NCI-H226 (cell line): ENCODE measurements at regions not wholly inside any gene's neighbourhood (a gene's known extent, or its start where the extent isn't known, plus 50 kb on each side); places are given as distances from the start of the nearest gene placed in this dataset.
"Not testable (repeated sequence)": the region's sequence is repeated elsewhere in the genome, so short reads cannot be mapped to it uniquely, and the experiment has no call there.

Source experiments
- DNase-seq: peaks from one replicate; pipeline ENCODE4 v3.0.0-alpha.2; 2015

DNA sequence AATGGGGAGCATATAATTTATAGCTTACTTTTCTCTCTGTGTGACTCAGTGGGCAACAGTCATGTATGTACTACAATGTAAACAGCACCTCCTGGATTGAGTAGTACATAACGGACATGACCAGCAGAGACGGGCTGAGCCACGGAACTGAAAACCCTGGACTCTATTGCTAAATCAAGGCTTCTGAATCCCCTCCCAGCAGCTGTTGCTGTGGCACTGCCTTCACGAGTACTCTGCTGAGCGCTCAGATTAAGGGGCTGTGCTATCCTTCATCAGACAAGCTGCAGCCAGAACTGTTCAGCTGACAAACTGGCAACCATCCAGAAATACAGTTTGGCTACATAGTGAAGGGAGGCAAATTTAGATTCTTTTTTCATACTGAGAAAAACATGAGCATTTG, 131.3 kb upstream of the CCDC180 start:
- DNase-seq, result no peak

DNA sequence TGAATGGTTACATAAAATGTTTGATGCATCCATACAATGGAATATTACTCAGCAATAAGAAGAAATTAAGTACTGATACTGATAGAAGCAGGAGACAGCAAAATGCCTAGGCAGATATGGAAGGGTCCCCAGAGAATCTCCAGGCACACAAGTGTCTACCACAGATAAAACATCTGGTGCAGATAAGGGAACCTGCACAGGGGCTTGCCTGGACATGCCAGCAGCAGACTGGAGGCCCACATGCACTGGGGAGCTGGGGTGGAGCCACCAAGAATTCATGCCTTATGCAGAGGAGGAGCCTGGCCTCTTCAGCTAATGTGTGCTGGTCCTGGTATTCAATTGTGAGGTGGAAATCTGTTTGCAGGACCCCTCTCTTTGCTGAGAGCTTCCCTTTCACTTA, 129.2 kb upstream of the CTSV start:
- DNase-seq, result peak; percentile 3

DNA sequence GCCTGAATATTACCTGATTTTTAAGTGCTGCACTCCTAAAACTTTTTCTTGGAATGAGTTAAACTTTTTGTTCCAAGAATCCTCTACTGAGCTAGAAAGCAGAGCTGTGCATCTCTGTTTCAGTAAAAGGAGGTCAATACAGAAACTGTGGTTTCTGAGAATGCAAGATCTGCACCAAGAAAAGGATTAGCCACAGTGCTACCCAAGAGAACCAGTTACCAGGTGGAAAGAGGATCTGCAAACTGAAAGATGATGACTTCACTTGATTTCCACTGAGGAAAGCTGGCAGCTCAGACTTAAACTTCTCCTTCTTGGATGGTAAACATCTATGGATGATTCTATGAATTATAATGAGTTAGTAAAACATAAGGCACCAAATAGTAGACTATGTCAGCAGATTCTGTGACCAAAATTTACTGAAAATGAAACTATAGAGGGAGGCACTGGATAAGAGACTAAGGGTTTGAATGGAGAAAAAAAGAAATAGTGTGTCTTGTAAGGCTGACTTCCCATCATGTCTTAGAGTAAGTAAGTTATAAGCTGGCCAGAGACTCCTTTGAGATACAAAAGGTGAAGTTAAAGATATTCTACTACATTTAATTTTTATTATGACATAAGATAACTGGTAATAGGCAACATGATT, 127.7 kb upstream of the CTSV start:
- not testable (repeated sequence) for DNase-seq

DNA sequence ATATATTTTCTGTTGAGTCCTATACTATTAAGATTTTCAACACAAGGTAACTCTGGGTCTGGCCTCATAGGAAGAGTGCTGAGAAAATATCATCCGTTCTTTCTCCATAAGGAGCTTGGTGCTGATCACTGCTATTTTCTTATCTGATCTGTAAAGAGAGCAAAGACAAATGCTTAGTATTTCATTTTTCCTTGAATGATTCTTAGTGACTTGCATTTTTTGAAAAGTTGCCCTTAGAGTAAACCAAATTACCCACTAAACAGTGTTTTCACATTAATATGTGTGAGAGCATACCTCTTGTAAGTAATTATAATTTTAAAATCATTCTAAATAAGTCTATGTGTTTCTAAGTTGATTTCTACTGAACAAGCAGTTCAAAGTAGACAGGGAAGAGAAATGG, 121.3 kb upstream of the CTSV start:
- no peak for DNase-seq

DNA sequence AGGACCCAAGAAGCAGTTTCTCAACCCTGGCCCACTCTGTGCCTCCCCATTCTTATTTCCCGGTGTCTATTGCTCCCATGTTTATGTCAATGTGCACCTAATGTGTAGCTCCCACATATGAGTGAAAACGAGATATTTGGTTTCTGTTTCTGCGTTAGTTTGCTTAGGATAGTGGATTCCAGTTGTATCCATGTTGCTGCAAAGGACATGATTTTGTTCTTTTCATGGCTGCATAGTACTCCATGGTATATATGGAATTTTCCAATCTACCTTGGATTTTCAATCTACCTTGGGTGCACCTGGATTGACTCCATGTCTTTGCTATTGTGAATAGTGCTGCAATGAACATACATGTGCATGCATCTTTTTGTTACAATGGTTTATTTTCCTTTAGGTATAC, 119.8 kb upstream of the CTSV start:
- not testable (repeated sequence) for DNase-seq

DNA sequence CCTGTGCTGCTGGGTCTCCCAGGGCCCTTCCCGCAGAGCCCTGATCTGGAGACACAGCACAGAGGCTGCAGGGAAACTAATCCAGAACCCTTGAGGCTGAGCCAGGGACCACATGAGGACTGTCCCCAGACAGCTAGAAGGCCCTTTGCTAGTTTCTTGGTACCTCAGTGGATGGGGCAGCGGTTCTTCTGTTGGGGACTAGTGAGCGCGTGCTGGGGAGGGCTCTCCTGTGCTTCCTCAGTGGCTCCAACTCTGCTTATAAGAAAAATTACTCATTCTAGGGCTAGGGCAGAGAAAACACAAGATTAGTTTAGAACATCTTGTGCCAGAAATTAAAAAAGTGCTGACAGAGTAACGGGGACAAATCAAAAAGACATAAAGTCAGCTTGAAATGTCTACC, 116.5 kb upstream of the CTSV start:
- not testable (repeated sequence) for DNase-seq

DNA sequence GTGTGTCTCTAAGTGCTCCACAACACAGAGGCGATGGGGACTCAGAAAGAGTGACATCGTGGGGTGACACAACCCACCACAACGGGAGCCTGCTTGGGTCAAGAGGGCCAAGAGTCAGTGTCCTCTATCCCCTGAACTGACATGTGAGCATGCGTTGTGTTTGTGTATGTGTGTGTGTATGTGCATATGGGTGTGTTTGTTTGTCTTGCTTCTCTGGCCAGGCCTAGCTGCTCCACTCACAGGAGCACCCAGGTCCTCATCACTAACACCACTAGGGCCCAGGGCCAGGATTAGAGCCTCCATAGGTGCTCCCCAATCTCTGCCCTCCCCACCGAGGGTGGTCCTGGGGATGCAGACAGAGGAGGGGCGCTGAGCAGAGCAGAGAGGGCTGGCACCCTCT, 115.0 kb upstream of the CTSV start:
- DNase-seq, result no peak

DNA sequence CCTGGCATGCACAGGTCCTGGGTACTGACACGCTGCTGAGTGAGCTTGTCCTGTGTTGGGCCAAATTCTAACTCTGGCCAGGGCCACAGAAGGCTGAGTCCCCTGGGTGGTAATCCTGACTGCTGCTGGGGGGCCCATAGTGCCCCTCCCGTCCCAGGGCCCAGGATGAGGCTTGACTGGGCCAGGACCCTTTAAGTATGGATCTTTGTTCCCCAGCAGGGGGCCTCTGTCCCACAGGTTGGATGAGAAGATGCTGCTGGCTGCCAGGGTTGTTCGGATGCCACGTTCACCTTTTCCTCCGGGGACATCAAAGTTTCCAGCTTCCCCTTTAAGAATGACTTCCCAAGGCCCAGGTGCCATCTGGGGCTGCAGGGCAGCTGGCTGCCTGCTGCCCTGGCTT, 114.2 kb upstream of the CTSV start:
- DNase-seq, result not testable (repeated sequence)

DNA sequence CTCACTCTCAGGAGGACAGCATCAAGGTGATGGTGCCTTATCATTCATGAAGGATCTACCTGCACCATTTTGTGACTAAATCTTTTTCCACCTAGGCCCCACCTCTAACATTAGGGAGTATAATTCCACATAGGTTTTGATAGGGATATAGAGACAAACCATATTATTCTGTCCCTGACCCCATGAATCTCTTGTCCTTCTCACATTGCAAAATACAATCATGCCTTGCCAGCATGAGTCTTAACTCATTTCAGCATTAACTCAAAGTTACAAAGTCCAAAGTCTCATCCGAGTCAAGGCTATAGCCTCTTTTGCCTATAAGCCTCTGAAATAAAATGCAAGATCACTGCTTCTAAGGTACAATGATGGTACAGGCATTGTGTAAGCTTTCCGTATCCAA, 111.5 kb upstream of the CTSV start:
- DNase-seq, result not testable (repeated sequence)

DNA sequence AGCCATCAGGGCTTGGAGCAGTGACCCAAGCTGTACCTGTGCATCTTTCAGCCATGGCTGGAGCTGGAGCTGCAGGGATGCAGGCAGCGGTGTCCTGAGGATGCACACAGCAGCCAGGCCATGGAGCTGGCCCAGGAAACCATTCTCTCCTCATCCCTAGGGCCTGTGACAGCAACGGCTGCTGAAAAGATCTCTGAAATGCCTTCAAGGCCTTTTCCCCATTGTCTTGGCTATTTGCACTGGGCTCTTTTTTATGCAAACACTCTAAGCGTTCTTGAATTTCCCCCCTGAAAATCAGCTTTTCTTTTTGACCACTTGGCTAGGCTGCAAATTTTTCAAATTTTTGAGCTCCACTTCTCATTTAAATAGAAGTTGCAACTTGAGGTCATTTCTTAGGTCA, 109.5 kb upstream of the CTSV start:
- not testable (repeated sequence) for DNase-seq

DNA sequence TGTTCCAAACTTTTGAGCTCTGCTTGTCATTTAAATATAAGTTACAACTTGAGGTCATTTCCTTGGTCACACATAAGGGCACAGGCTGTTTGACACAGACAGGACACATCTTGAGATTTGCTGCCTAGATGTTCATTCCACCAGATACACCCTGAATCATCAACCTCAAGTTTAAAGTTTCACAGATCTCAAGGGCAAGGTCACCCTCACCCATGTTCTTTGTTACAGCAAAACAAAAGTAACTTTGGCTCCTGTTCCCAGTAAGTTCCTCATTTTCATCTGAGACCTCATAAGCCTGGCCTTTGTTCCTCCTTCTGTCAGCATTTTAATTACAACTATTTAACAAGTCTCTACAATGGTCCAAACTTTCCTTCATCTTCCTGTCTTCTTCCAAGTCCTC, 106.7 kb upstream of the CTSV start:
- DNase-seq, result not testable (repeated sequence)

DNA sequence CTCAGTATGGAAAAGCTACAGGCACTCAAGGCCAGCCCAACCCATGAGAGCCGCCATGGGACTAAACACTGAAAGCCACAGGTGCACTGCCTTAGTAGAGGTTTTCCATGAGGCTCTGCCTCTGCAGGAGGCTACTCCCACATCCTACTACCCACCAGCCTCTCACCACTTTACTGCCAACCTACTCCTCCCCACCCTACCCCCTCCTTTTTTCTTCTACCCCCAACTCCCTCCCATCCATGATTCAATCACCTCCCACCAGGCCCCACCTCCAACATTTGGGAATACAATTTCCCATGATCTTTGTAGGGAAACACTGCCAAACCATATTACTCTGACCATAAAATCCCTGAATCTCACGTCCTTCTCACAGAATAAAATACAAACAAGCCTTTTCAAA, 101.6 kb upstream of the CTSV start:
- DNase-seq, result no peak

DNA sequence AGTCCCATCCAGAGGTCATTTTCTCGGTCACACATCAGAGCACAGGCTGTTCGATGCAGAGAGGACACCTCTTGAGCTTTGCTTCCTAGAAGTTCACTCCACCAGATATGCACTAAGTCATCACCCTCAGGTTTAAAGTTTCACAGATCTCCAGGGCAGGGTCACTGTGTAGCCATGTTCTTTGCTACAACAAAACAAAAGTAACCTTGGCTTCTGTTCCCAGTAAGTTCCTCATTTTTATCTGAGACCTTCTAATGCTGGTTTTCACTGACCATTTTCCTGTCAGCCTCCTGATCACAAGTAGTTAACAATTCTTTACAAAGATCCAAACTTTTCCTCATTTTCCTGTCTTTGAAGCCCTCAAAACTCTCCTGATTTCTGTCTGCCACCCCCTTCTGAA, 97.5 kb upstream of the CTSV start:
- no peak for DNase-seq

DNA sequence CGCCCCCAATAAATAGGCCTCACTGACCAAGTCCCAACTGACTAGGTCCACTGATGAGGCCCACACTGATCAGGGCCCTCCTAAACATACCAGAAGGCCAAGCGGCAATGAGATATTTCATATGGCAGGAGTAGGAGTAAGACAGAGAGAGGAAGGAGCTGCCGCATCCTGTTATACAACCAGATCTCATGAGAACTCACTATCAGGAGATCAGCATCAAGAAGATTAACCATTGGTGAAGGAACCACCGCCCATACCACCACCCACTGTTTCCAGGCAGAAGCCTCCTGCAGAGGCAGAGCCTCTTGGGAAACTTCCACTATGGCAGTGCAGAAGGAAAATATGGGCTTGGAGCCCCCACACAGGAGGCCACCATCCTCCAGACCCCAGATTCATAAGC, 95.0 kb upstream of the CTSV start:
- not testable (repeated sequence) for DNase-seq

DNA sequence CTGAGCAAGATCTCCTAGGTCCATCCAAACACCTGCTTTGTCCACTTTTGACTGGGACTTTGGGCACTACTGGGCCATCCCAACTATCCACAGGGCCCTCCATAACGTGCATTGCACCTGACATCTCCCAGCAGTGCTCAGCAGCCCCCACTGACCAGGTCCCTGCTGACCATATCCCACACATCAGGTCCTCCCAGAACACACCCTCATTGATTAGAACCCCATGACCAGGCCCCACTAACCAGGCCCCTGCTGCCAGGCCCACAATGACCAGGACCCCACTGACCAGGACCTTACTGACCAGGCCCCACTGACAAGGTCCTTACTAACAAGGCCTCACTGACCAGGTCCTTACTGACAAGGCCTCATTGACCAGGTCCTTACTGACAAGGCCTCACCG, 93.9 kb upstream of the CTSV start:
- no peak for DNase-seq

DNA sequence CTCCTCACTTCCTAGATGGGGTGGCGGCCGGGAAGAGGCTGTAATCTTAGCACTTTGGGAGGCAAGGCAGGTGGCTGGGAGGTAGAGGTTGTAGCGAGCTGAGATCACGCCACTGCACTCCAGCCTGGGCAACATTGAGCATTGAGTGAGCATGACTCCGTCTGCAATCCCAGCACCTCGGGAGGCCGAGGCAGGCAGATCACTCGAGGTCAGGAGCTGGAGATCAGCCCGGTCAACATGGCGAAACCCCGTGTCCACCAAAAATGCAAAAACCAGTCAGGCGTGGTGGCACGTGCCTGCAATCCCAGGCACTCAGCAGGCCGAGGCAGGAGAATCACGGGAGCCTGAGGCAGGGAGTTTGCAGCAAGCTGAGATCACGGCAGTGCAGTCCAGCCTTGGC, 91.9 kb upstream of the CTSV start:
- DNase-seq, result not testable (repeated sequence)

DNA sequence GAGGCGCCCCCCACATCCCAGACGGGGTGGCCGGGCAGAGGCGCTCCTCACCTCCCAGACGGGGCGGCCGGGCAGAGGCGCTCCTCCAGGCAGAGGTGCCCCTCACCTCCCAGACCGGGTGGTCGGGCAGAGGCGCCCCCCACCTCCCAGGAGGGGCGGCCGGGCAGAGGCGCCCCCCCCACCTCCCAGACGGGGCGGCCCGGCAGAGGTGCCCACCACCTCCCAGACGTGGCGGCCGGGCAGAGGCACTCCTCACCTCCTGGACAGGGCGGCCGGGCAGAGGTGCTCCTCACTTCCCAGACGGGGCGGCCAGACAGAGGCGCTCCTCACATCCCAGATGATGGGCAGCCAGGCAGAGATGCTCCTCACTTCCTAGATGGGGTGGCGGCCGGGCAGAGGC, 91.4 kb upstream of the CTSV start:
- DNase-seq, result not testable (repeated sequence)

DNA sequence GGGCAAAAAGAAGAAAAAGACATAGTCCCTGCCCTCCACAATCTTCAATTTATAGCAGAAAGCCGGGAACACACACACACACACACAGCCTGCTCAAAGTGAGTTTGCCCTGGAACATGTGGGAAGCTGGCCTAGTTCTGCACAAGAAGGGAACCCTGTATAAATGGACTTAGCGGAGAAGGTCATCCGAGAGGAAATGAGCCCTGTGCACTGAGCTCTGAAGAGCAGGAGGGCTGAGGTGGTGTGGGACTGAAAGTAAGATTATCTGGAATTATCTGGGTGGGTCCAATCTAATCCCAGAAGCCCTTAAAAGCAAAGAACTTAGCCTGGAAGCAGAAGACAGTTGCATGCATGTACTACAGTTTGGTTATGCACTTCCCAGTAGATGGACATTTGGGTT, 90.0 kb upstream of the CTSV start:
- DNase-seq, result no peak

DNA sequence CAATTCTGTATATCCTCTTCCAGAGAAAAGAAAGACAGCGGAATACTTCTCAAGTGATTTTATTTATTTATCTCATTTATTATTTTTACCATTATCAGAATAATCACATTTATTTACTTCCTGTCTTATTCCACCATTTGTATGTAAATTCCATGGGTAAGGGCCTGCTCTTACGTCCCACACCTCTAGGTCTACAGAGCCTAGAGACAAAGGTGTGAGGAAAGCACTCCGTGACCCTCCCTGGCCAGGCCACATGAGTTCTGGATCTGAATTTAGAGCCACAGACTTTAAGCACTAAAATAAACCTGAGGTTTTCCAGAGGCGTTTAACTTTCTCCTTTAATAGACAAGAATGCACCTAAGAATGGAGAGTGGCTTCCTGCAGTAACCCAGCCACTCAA, 85.3 kb upstream of the CTSV start:
- DNase-seq, result no peak

DNA sequence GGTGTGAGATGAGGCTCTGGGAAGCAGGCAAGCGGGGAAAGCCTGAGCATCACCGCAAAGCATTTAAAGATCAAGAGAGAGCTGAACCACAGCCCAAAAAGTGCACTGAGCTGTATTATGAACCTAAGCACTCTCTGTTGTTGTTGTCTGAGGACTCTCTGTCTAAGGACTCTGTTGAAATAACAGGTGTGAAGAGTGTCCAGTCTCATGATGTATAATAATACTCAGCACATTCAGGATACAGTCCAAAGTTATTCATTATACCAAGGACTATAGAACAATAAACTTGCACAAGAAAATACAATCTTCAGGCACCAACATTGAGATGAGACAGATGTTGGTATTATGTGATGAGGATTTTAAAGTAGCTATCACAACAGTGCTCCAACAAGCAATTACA, 71.8 kb upstream of the CTSV start:
- DNase-seq, result no peak

DNA sequence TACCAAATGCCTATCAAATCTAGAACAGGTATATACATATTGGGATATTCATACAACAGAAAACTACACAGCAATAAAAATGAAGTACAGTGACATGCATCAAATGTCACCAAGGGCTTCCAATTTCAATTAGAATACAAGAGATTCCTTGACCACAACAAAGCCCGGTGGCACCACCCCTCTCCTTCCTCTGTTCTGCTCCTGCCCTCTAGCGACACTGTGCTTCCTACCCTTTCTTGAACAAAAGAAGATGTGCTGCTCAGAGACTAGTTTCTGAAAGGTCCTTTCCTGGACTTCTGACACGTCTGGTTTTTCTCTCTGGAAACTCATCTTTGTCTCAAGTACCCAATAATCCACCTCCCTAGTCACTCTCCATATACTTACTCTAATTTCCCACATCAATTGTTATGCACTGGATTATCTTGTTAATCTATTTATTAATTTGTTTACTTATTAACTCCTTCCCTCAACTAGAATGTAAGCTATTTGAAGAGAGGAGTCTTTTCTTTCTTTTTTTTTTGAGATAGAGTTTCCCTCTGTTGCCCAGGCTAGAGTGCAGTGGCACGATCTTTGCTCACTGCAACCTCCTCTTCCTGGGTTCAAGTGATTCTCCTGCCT, 70.4 kb upstream of the CTSV start:
- DNase-seq, result peak; percentile 16

DNA sequence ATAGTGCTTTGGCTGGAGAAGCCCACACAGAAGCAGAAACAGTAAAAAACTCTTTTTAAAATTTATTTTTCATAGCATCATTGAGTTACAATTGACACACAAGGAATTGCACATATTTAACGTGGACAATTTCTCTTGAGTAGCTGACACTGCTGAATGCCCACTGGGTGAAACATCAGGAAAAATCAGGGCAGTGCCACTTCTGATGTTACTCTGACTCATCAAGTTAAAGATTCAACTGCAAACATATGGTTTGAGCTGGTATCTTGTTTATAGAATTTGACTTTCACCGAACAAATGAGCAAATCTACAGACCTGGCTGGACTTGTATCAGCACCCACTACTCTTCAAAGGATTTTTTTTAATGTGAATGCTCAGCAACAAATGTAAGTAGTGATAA, 66.3 kb upstream of the CTSV start:
- peak; percentile 37 for DNase-seq

DNA sequence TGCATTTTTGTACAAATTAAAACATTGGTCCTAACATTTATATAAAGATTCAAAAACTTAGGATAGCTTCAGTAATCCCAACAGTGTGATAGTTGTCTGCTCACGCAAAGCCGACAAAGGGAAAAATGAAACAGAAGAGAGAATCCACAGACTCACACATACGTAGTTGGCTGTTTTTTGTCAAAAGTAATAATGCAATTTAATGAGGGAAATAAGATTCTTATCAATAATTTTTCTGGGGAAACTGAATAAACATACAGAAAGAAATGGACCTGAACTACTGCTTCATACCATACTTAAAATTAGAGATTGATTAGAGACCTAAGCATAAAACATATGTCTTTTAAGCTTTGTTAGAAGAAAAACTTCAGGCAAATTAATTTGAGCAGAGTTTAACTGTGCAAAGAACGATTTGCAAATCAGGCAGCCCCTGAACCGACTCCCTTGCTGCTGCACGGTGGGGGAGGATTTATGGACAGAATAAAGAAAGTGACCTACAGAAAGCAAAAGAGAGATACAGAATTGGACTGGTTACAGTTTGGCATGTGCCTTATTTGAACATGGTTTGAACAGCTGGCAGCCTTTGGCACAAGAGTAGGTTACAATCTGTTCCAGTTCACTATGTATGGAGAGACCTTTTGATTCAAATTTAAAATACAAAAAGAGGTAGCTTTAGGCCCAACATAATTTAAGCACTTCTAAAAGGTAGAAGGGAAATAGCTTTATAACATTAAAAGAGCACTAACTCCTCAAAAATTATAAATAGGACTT, 64.9 kb upstream of the CTSV start:
- DNase-seq, result not testable (repeated sequence)

DNA sequence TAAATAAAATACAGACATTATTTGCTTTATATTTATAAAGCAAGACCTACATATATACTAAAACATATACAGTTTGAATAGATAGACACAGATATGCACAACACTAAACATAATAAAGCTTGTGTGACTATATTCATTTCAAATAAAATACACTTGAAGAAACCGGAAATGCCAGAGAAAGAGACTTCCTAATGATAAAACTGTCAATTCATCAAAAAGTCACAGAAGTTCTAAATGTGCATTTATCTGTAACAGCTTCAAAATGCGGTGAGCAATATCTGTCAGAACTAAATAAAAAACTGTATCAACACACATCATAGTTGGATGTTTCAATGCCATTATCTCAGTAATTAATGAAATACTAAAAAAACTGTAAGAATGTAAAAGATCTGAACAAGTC, 60.6 kb upstream of the CTSV start:
- not testable (repeated sequence) for DNase-seq
